GM18909 (cell line): ENCODE measurements at regions not wholly inside any gene's neighbourhood (a gene's known extent, or its start where the extent isn't known, plus 50 kb on each side); places are given as distances from the start of the nearest gene placed in this dataset.

Source experiments
- ATAC-seq: cut with Tn5 transposase; IDR thresholded peaks from one replicate; pipeline ENCODE4 v1.9.1; 2021; ENCODE audit warnings: mild to moderate bottlenecking; ENCODE audit not compliant: unreplicated experiment, poor library complexity

- no peak for ATAC-seq
Observed at GRCh38 chr1:172969611-172970010, 81.1 kb downstream of the TNFSF18 start.

- ATAC-seq = no peak
Observed at GRCh38 chr1:172970186-172970585, 80.6 kb downstream of the TNFSF18 start.

- no peak for ATAC-seq
Observed at GRCh38 chr1:172971241-172971640, 79.5 kb downstream of the TNFSF18 start.

- ATAC-seq = no peak
Observed at GRCh38 chr1:172972258-172972657, 78.5 kb downstream of the TNFSF18 start.

- no peak for ATAC-seq
Observed at GRCh38 chr1:172973424-172973823, 77.3 kb downstream of the TNFSF18 start.

- no peak for ATAC-seq
Observed at GRCh38 chr1:172976222-172977041, 74.3 kb downstream of the TNFSF18 start.

- ATAC-seq = peak; percentile 65
Observed at GRCh38 chr1:172977296-172978017, 73.3 kb downstream of the TNFSF18 start.

GRCh38 chr1:172978595-172978994, 72.1 kb downstream of the TNFSF18 start:
- no peak for ATAC-seq

GRCh38 chr1:172979828-172980227, 70.9 kb downstream of the TNFSF18 start:
- ATAC-seq = no peak

GRCh38 chr1:172980456-172980855, 70.3 kb downstream of the TNFSF18 start:
- ATAC-seq = no peak

- no peak for ATAC-seq
Observed at GRCh38 chr1:172980971-172981370, 69.8 kb downstream of the TNFSF18 start.
